GM06990 (cell line): ENCODE measurements at regions not wholly inside any gene's neighbourhood (a gene's known extent, or its start where the extent isn't known, plus 50 kb on each side); places are given as distances from the start of the nearest gene placed in this dataset.
"Not testable (repeated sequence)": the region's sequence is repeated elsewhere in the genome, so short reads cannot be mapped to it uniquely, and the experiment has no call there.

Source experiments
- DNase-seq: peaks from one replicate; pipeline ENCODE4 v3.0.0-alpha.2; 2011; ENCODE audit not compliant: insufficient read length; ENCODE audit errors: extremely low read depth
- H3K27me3 ChIP-seq: replicated peaks from 2 replicates; pipeline ENCODE4 v1.6.0; 2011; ENCODE audit warnings: low read length; ENCODE audit not compliant: control insufficient read depth, insufficient read depth
- H3K36me3 ChIP-seq: 2 replicates; pipeline ENCODE4 v1.5.1; 2011; ENCODE audit warnings: low read length; ENCODE audit not compliant: control insufficient read depth, insufficient read depth
- H3K4me3 ChIP-seq: replicated peaks from 2 replicates; pipeline ENCODE4 v1.5.1; 2011; ENCODE audit warnings: low read depth, mild to moderate bottlenecking, control low read depth, low read length
- CTCF ChIP-seq: IDR thresholded peaks from 2 replicates; pipeline ENCODE4 v1.5.1; 2011; ENCODE audit warnings: low read length, control low read depth, mild to moderate bottlenecking, inconsistent platforms; ENCODE audit not compliant: insufficient read depth, poor library complexity, severe bottlenecking

- H3K36me3 ChIP-seq, H3K27me3 ChIP-seq, DNase-seq, H3K4me3 ChIP-seq: not testable (repeated sequence)
Observed at GRCh38 chr14:106721926-106722325, 1195.5 kb downstream of the TMEM121 start.

GRCh38 chr14:106722813-106723687, 1196.7 kb downstream of the TMEM121 start:
- not testable (repeated sequence) for H3K27me3 ChIP-seq, H3K36me3 ChIP-seq, H3K4me3 ChIP-seq, DNase-seq

- H3K4me3 ChIP-seq, H3K27me3 ChIP-seq, DNase-seq, H3K36me3 ChIP-seq: not testable (repeated sequence)
Observed at GRCh38 chr14:106727962-106728361, 1201.6 kb downstream of the TMEM121 start.

GRCh38 chr14:106728611-106729010, 1202.2 kb downstream of the TMEM121 start:
- no peaks in the 10 kb centered on the region for H3K27me3 ChIP-seq
- no peak for DNase-seq
- no peaks in the 10 kb centered on the region for H3K36me3 ChIP-seq
- H3K4me3 ChIP-seq: no peak overlapping the region
- TF ChIP-seq CTCF: no peak

GRCh38 chr14:106729551-106729950, 1203.2 kb downstream of the TMEM121 start:
- no peak for TF ChIP-seq CTCF
- Histone ChIP-seq H3K4me3 (no peak overlapping the region), H3K36me3 (no peaks in the 10 kb centered on the region), H3K27me3 (no peaks in the 10 kb centered on the region)
- no peak for DNase-seq

- H3K27me3 ChIP-seq: no peaks in the 10 kb centered on the region
- no peak for TF ChIP-seq CTCF
- no peak for DNase-seq
- H3K4me3 ChIP-seq: no peak overlapping the region
- no peaks in the 10 kb centered on the region for H3K36me3 ChIP-seq
Observed at GRCh38 chr14:106733771-106734170, 1207.4 kb downstream of the TMEM121 start.

- no peak overlapping the region for H3K4me3 ChIP-seq
- TF ChIP-seq CTCF: no peak
- no peaks in the 10 kb centered on the region for H3K27me3 ChIP-seq
- H3K36me3 ChIP-seq: no peaks in the 10 kb centered on the region
- DNase-seq: no peak
Observed at GRCh38 chr14:106737021-106737420, 1210.6 kb downstream of the TMEM121 start.
